ENCODE measurements at regions not wholly inside any gene's neighbourhood (a gene's known extent, or its start where the extent isn't known, plus 50 kb on each side); places are given as distances from the start of the nearest gene placed in this dataset.

DNA sequence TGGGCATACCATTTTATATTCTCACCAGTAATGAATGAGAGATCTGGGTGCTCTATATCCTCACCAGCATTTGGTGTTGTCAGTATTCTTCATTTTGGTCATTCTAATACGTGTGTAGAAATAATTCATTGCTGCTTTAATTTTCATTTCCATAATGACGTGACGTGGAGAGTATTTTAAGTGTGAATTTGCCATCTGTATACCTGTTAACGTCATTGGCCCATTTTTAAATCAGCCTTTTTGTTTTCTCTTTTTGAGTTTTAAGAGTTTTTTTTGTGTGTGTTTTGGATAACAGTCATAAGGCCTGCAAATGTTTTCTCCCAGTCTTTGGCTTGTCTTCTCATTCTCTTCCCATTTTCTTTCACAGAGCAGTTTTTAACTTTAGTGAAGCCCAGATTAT lies 74.4 kb upstream of the SYT1 start:
- no peak for DNase-seq (ENCODE audit: low read depth)

DNA sequence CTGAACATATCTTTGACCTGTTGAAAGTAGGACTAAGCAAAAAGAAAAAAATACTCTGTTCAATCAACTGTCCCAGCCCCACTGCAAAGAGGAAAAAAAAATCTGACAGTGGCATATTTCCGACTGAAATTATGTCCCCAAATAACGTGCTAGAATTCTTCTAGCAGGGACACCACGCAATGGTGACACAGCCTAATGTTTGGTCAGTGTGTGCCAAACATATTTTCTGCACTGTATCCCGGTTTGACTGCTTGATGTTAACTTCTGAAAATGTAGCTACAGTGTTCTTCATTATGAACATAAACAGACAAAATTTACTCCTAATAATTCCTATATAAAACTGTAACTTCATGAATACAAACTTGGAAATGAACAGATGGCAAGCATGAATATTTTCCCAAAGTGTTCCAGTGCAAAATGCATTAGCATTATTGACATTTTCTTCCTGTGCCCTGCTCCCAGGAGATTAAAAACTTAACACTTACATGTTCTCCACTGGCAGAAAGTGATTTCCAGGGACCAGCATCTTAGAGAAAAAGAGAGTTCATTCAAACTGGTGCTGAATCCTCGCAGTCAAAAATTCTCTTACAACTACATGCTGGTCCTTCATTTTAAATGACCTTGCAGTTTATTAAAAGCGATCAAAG lies 72.4 kb upstream of the SYT1 start:
- DNase-seq (ENCODE audit: low read depth): no peak

DNA sequence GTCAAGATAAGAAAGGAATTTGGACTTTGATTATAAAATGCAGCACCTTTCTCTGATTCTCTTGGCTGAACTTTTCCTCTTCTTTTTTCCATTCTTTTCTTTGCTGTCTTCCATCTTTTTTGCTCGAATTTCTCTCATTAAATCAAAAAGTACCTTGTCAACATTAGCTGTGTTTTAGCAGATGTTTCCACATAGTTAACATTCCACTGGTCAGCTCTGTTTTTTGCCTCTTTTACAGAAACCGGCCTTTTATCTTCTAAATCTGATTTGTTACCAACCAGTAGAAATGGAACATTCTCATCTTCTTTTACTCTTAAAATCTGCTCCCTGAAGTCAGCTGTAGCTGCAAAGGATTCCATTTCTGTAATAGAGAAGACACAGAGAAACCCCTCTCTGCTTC lies 71.1 kb upstream of the SYT1 start:
- DNase-seq (ENCODE audit: low read depth): peak; percentile 2

DNA sequence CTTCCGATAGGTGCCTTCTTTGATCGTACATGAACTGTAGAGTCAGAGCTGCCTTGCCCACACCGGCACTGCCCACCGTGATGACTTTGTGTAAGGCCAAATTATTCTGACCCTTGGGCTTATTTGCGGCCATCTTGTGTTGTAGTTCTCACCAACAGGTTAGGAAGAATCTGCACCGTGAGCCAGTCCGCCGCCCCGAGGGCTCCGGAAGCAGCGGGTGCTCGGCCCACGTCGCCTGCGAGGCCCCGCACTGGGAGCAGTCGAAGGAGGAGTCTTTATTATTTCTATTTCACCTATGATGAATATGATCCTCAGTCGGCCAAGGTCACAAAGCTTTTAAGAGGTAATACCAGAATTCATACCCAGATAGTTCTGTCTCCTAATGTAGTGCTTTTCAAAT lies 70.6 kb upstream of the SYT1 start:
- no peak for DNase-seq (ENCODE audit: low read depth)

DNA sequence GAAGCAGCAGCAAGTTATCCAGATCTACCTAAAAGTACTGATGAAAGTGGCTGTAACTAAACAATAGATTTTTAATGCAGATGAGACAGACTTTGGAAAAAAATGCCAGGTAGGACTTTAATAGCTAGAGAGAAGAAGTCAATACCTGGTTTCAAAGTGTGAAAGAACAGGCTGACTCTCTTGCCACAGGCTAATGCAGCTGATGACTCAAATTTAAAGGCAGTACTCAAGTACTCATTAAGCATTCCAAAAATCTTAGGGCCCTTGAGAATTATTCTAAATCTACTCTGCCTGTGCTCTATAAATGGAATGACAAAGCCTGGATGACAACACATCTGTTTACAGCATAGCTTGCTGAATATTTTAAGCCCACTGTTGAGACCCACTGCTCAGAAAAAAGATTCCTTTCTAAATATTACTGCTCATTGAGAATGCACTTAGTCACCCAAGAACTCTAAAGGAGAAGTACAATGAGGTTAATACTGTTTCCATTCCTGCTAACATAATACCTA lies 68.6 kb upstream of the SYT1 start:
- DNase-seq (ENCODE audit: low read depth): peak; percentile 1

DNA sequence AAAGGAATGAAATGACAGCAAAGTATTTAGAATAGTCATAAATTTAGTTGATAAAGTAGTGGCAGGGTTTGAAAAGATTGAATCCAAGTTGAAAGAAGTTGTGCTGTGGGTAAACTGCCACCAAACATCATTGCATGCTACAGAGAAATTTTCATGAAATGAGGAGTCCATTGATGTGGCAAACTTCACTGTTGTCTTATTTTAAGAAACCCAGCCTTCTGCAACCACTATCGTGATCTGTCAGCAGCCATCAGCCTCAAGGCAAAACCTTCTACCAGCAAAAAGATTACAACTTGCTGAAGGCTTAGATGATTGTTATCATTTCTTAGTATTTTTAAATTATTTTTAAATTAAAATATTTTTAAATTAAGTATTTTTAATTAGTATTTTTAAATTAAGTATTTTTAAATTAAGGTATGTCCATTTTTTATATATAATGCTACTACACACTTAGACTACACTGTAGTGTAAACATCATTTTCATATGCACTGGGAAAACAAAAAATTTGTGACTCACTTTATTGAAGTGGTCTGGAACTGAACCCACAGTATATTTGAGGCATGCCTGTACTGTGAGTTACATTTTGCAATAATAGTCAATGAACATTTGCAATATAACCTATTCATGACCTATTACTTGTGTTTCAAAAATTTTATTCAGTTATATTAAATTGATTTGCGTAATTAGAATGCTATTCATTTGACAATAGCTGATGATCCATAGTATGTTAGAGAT lies 67.2 kb upstream of the SYT1 start:
- peak; percentile 6 for DNase-seq (ENCODE audit: low read depth)

DNA sequence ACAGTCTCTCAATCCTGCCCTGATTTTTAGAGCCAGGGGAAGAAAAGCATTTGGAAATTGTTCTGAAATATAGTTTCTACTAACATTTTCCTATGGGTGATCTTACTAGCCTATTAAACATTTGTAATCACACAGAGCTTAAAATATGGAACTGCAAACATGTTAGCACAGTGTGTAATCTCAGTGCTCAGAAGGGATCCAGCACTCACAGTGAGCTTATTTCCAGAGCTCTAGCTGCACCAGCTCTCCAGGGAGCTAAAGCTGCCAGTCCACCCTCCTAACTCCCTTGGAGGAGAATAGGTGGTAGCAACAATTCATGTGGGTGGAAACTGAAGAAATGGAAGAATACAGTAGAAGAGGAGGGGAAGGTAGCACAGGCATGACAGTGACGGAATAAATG lies 64.9 kb upstream of the SYT1 start:
- DNase-seq (ENCODE audit: low read depth): no peak

DNA sequence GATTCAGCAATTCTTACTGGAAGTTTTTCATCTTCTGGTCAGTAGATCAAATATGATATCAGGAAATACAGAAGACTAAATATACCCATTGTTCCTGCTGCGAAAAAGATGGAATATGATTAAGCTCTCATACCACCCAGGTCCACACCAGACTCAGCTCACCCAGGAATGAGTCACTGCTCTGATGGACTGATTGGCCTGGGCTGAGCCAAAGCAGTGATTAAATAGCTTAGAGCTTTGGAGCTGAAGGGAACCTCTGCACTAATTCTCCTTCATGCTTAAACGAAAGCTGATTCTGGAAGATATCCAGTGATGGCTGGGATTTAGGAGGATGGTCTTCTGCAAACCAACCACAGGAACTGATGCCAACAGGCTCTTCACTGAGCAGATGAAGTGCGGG lies 62.0 kb upstream of the SYT1 start:
- peak; percentile 60 for DNase-seq (ENCODE audit: low read depth)

DNA sequence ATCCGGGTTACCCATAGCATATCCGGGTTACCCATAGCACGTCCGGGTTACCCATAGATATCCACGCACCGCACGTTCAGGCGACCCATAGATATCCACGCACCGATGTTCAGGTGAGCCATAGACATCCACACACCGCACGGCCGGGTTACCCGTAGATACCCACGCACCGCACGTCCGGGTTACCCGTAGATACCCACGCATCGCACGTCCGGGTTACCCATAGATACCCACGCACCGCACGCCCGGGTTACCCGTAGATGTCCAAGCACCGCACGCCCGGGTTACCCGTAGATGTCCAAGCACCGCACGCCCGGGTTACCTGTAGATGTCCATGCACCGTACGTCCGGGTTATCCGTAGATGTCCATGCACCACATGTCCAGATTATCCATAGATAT lies 60.3 kb upstream of the SYT1 start:
- no peak for DNase-seq (ENCODE audit: low read depth)
